Stimulated activated naive CD8-positive, alpha-beta T cell treated with anti-CD3 and anti-CD28 coated beads, Interleukin-15, Interleukin-2, amounts not matched to agents 100 ng/mL and 50 ng/mL, for 24 hours (primary cell): ENCODE measurements at regions not wholly inside any gene's neighbourhood (a gene's known extent, or its start where the extent isn't known, plus 50 kb on each side); places are given as distances from the start of the nearest gene placed in this dataset.
"Not testable (repeated sequence)": the region's sequence is repeated elsewhere in the genome, so short reads cannot be mapped to it uniquely, and the experiment has no call there.

ENCODE experiments used
- H3K27ac Mint-ChIP-seq: one replicate; pipeline ENCODE4 v1.8.0; 2021; ENCODE audit warnings: mild to moderate bottlenecking, mixed read lengths
- H3K27me3 Mint-ChIP-seq: one replicate; pipeline ENCODE4 v1.8.0; 2021; ENCODE audit warnings: mixed read lengths
- H3K36me3 Mint-ChIP-seq: one replicate; pipeline ENCODE4 v1.8.0; 2021; ENCODE audit warnings: low read depth, mixed read lengths
- H3K4me1 Mint-ChIP-seq: one replicate; pipeline ENCODE4 v1.8.0; 2021; ENCODE audit warnings: low read depth, mixed read lengths
- H3K4me3 Mint-ChIP-seq: one replicate; pipeline ENCODE4 v1.8.0; 2021; ENCODE audit warnings: mild to moderate bottlenecking, mixed read lengths
- H3K9me3 Mint-ChIP-seq: one replicate; pipeline ENCODE4 v1.8.0; 2021; ENCODE audit warnings: mixed read lengths

DNA sequence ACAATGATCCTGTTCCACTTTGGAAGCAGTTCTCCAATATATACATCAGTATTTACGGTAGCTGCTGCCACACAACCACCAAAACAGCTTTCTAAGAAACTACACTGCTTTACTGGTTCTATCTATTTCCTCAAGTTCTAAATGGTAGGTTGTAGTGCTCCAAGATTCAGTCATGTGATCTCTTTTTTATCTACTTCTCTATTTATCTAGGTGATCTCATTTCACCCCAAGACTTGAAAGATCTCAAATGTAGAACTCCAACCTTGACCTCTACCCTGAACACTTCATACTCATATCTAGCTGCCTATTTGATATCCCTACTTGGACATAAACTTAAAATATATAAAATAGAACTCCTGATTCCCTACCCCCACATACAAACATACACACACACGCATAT is 133.9 kb upstream of the RAP1B start:
- Mint-ChIP-seq H3K27ac (no peak overlapping the region), H3K27me3 (no peaks in the 10 kb centered on the region), H3K9me3 (peaks cover 8% of the 10 kb centered on the region)

DNA sequence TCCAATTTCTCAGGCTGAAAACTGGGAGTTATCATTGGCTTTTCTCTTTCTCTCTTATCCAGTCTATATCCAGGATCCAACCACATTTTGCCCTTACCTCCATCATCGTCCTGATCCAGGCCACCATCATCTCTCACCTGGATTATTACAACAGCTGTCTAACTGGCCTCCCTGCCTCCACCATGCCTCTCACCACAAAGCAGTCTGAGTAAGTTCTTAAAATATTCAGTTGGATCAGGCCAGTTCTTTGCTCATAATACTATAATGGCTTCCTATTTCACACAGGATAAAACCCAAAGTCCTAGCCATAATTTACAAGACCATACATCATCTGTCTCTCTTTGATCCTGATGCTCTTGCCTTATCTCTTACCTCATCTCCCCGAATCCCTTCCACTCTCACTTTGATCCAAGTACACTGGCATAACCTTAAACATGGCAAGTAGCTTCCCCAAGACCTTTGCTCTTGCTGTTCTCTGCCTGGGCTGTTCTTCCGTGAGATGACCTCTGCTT is 133.4 kb upstream of the RAP1B start:
- peaks cover 33% of the 10 kb centered on the region for H3K4me1 Mint-ChIP-seq
- no peaks in the 10 kb centered on the region for H3K27me3 Mint-ChIP-seq
- H3K9me3 Mint-ChIP-seq = peaks cover 8% of the 10 kb centered on the region
- H3K36me3 Mint-ChIP-seq = peaks cover 7% of the 10 kb centered on the region
- H3K4me3 Mint-ChIP-seq = no peak overlapping the region
- no peak overlapping the region for H3K27ac Mint-ChIP-seq

More for the DNA sequence above, 133.9 kb upstream of the RAP1B start:
- Mint-ChIP-seq H3K4me1 (peaks cover 28% of the 10 kb centered on the region), H3K4me3 (no peak overlapping the region), H3K36me3 (peaks cover 7% of the 10 kb centered on the region)

DNA sequence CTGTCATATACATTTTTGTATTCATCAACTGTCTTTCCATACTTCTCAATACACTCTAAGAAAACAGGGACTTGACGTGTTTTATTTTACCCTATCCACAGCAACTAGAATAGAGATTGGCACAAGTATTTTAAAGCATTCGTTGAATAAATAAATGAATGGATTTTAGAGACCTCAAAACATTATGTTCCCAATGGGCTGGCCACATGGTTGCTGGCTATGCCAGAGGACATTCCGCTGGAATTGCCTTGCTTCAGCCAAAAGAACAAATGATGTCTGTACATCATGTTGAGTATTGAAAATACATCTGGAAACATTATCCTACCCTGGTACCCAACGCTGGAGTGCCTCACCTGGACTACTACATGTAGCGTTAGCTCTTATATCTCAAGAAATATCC is 132.8 kb upstream of the RAP1B start:
- H3K27ac Mint-ChIP-seq = no peak overlapping the region

DNA sequence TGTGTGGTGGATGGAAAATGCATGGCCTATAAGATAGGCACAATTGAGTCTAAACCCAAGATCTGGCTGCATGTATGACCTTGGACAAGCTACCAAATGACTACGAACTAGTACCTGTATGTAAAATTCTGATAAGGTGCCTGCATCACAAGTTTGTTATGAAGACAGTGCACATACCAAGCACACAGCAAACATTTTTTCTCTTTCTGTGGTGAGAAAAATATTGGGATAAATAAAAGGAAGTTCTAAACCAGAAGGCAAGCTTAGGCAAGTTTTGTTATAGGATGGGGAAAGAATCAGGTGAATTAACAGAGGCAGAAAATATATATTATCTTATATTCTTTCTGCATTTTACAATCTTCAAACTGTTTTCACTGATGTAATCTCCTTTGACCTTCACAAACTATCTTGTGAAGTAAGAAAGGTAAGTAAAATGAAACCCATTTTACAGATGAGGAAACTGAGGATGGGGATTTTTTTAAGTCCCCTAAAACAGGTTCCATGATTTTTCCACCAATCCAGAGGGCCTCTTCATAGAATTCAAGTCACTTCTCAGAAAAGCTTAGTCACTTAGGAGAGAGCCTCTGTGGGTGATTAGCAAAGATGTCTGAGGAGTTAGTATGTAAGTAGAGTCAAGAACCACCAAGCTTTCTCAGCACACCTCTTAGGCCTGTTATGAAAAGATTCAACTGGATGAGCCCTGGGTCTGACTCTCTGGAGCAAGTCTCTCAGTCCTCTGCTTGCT is 132.0 kb upstream of the RAP1B start:
- Mint-ChIP-seq H3K4me3 (no peak overlapping the region), H3K36me3 (peaks cover 7% of the 10 kb centered on the region), H3K9me3 (peaks cover 8% of the 10 kb centered on the region), H3K27ac (no peak overlapping the region), H3K27me3 (no peaks in the 10 kb centered on the region), H3K4me1 (peaks cover 47% of the 10 kb centered on the region)

More for the DNA sequence above, 132.8 kb upstream of the RAP1B start:
- Mint-ChIP-seq H3K9me3 (peaks cover 8% of the 10 kb centered on the region), H3K4me1 (peaks cover 39% of the 10 kb centered on the region), H3K36me3 (peaks cover 7% of the 10 kb centered on the region), H3K27me3 (no peaks in the 10 kb centered on the region), H3K4me3 (no peak overlapping the region)

DNA sequence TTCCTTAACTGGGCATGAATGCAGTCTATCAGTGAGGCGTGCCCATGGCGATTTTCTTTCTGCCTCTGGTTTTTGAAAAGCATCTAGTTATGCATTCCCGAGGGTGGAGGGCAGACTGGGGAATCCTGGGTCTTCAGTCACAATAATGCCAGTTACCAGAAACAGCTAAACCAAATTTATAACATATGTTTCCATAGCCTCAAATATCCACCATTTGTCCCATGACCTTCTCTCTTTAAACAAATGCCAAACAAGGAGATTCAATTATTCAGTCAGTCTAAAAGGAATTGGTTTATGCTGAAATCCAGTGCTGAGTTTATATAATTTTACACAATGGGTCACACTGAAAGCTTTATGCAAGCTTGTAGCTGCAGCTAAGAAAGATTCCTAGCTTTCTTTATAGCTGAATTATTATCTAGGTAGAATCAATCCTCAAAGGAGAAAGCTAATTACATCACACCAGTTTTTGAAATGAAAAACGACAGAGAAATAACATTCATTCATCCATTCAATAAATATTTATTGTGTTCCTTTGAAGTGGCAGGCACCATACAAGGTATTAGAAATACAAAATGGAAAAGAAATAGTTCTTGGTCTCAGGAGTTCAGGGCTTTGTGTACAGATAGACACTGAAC is 131.3 kb upstream of the RAP1B start:
- Mint-ChIP-seq H3K4me3 (no peak overlapping the region), H3K27me3 (no peaks in the 10 kb centered on the region), H3K27ac (no peak overlapping the region), H3K9me3 (peaks cover 8% of the 10 kb centered on the region), H3K36me3 (peaks cover 7% of the 10 kb centered on the region), H3K4me1 (peaks cover 50% of the 10 kb centered on the region)

DNA sequence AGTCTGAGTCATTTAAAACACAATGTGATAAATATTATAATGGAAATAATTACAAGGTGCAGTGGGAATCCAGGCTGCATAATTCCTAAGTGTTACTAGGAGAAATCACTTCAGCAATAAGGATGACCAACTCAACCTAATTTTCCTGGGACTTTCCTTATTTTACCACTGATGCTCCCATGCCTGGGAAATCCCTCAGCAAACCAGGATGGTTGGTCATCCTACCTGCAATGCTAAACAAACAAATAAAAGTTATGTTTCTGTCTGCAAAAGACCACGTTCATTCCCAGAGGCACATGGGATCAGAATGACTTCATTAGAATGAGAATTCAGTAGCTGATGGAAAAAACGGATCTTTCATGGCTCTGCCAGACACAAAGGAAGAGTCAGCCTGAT is 130.8 kb upstream of the RAP1B start:
- no peaks in the 10 kb centered on the region for H3K27me3 Mint-ChIP-seq
- H3K36me3 Mint-ChIP-seq = peaks cover 7% of the 10 kb centered on the region
- no peak overlapping the region for H3K27ac Mint-ChIP-seq
- H3K4me3 Mint-ChIP-seq = no peak overlapping the region
- H3K9me3 Mint-ChIP-seq = peaks cover 8% of the 10 kb centered on the region
- H3K4me1 Mint-ChIP-seq = peaks cover 50% of the 10 kb centered on the region

DNA sequence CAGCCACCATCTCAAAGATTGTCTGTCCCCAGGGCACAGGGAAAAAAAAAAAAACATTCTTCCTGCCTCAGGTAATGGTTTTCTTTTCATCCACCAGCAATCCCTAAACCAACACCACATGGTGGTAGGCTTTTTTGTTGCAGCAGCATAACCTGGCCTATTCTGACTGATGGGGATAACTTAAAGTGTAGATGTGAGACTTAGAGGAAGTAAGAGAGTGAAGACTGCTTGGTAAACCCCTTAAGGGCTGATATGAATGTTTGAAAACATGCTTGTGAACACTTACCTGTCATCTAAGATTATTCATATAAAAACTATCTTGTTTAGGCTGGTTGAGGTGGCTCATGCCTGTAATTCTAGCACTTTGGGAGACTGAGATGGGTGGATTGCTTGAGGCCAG is 130.2 kb upstream of the RAP1B start:
- Mint-ChIP-seq H3K9me3 (peaks cover 8% of the 10 kb centered on the region), H3K4me3 (no peak overlapping the region), H3K4me1 (peaks cover 50% of the 10 kb centered on the region), H3K27me3 (no peaks in the 10 kb centered on the region), H3K27ac (peak overlapping the region; percentile 96), H3K36me3 (peaks cover 5% of the 10 kb centered on the region)

DNA sequence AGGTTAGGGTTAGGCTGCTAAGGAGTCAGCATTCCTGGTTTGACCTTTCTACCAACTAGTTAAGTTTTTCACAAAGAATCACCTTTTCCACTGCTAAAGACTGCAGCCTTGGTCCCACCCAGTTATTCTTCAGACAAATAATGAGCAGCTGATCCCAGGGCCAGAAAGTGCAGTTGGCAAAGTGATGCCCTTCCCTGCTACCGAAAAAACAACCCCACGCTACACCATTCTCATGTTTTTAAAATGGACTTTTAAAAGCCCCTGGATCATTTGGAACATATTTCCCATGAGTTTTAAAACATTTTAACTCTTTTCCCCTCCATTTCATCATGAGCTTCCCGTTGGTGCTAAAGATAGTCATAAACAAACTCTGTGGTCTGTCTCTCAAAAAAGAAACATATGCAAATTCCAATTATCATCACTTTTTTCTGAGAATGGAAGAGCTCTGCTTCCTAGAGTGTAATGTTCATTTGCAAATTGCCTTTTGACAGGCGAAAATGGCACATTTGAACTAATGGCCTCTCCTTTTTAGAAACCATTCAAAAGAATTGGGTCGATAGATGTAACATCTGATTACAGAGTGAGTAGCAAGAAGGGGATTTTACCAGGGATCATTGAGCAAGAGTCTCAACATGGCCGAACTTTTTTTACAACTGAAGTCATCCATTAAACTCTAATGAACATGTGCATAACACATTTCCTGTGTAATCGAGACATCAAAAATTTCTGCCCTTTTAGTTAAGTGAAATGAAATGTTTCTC is 129.3 kb upstream of the RAP1B start:
- Mint-ChIP-seq H3K9me3 (peaks cover 8% of the 10 kb centered on the region), H3K36me3 (peaks cover 5% of the 10 kb centered on the region), H3K4me3 (peak overlapping the region; percentile 46), H3K4me1 (peaks cover 50% of the 10 kb centered on the region), H3K27ac (peak overlapping the region; percentile 96), H3K27me3 (no peaks in the 10 kb centered on the region)

DNA sequence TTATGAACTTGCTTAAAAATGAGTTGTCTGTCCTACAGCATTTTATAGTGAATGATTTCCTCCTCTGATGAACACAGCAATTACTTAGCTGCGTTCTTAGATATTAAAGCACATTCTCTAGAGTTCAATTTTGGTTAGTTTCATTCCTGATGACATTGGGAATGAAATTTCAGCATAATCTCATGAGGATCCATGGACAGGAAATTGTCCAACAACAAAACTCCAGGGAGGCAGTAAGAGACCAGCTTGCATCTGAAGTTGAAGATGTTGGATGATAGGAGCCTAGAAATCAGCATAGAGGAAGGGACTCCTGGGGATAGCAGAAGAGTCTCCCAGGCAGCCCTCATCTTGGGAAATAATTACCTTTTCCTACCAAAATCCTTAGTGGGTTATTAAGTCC is 128.7 kb upstream of the RAP1B start:
- Mint-ChIP-seq H3K4me3 (no peak overlapping the region), H3K27me3 (no peaks in the 10 kb centered on the region), H3K27ac (peak overlapping the region; percentile 96), H3K4me1 (peaks cover 47% of the 10 kb centered on the region), H3K36me3 (peaks cover 5% of the 10 kb centered on the region), H3K9me3 (peaks cover 8% of the 10 kb centered on the region)

DNA sequence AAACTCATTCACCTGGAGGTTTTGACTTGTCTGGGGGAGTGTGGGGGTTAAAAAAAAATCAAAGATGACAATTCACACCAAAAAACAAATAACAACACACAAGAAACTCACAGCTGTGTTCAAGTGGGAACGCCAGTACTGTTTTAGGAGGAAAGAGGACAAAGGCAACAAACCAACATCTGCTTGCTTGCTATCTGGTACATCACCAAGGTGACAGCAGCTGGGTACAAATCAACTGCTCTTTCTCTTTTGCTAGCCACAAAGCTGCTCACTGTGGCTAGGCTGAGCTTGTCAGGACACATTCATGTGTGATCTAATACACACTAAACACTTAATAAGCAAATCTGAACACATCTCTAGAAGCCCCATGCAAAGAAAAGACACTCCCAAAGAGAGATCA is 128.0 kb upstream of the RAP1B start:
- H3K9me3 Mint-ChIP-seq = peaks cover 4% of the 10 kb centered on the region
- H3K4me3 Mint-ChIP-seq = no peak overlapping the region
- peak overlapping the region; percentile 89 for H3K27ac Mint-ChIP-seq
- H3K36me3 Mint-ChIP-seq = peaks cover 5% of the 10 kb centered on the region
- no peaks in the 10 kb centered on the region for H3K27me3 Mint-ChIP-seq
- H3K4me1 Mint-ChIP-seq = peaks cover 45% of the 10 kb centered on the region

DNA sequence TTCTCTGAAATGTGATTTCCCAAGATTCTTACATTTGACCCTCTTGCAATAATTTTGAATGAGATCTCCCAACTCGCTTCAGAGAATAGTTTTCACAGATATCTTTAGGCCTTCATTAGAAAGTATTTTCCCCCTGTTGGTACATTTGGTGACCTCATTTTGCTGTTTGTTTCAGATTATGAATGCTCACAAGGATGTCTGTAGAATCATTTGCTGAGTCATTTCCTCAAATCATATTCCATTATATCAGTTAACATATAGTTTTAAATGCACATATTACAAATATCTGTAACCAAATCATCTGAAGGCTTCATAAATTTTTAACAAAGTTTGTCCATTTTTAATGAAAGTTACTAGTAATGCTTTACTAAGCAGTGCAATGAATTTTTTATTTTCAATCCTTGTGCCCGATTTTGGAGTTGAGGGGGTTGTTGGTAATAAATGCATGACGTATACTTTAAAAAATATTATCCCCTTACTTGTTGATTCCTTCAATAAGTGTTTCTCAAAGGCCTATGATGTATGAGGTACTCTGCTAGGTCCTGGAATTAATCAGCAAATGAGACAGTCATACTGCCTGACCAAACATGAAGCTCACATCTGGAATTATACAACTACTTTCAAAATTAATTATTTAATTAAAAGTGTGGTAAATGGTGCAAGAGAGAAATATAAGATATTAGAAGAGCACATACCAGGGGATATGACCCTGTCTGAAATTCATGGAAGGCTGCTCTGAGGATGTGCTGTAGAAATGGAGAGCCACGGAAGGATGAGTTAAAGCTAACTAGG is 126.9 kb upstream of the RAP1B start:
- Mint-ChIP-seq H3K4me3 (no peak overlapping the region), H3K27me3 (no peaks in the 10 kb centered on the region), H3K9me3 (peaks cover 4% of the 10 kb centered on the region), H3K27ac (peak overlapping the region; percentile 4), H3K4me1 (peaks cover 45% of the 10 kb centered on the region), H3K36me3 (peaks cover 5% of the 10 kb centered on the region)

DNA sequence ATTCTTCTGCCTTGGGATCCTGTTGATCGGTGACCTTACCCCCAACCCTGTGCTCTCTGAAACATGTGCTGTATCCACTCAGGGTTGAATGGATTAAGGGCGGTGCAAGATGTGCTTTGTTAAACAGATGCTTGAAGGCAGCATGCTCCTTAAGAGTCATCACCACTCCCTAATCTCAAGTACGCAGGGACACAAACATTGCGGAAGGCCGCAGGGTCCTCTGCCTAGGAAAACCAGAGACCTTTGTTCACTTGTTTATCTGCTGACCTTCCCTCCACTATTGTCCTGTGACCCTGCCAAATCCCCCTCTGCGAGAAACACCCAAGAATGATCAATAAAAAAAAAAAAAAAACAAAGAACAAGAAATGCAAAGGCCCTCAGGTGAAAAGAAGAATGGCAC is 126.1 kb upstream of the RAP1B start:
- H3K4me1 Mint-ChIP-seq = peaks cover 39% of the 10 kb centered on the region
- not testable (repeated sequence) for H3K27me3 Mint-ChIP-seq, H3K4me3 Mint-ChIP-seq, H3K27ac Mint-ChIP-seq, H3K36me3 Mint-ChIP-seq, H3K9me3 Mint-ChIP-seq

DNA sequence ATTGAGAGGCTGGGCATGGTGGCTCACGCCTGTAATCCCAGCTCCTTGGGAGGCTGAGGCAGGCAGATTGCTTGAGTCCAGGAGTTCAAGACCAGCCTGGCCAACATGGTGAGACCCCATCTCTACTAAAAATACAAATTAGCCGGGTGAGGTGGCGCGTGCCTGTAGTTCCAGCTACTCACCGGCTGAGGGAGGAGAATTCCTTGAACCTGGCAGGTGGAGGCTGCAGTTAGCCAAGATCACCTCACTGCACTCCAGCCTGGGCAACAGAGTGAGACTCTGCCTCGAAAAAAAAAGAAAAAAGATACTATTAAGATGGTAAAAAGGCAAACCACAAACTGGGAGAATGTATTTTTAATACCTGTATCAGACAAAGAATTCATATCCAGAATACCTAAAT is 124.2 kb upstream of the RAP1B start:
- not testable (repeated sequence) for H3K9me3 Mint-ChIP-seq, H3K4me3 Mint-ChIP-seq, H3K36me3 Mint-ChIP-seq, H3K27ac Mint-ChIP-seq, H3K27me3 Mint-ChIP-seq
- H3K4me1 Mint-ChIP-seq = peaks cover 36% of the 10 kb centered on the region

DNA sequence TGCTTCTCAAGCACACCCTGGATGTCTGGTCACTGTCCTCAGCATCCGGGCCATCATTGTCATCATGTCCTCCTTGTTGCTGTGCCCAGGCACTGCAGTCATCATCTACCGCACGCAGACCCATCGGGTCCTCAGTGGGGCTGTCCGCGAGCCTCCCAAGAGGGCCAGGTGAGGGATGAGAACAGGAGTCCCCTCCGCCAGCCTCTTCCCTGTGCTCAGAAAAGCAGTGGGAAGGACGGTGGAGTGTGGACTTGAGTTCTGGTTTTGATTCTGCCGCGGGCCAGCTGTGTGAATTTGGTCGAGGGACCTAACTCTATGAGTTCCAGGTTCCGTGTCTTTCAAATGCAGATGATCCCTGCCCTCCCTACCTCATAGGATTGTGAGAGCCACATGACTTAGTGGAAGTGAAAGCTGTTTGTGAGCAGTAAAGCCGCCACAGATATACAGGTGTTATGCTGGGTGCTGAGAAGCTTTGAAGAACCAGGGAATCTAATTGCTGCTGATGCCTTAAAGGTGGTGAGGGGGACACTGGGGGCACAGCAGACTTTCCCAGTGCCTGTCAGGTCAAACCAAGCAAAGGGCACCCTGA is 122.9 kb upstream of the RAP1B start:
- no peaks in the 10 kb centered on the region for H3K36me3 Mint-ChIP-seq
- H3K27ac Mint-ChIP-seq = no peak overlapping the region
- H3K4me1 Mint-ChIP-seq = peaks cover 28% of the 10 kb centered on the region
- H3K9me3 Mint-ChIP-seq = peaks cover 5% of the 10 kb centered on the region
- H3K27me3 Mint-ChIP-seq = no peaks in the 10 kb centered on the region
- no peak overlapping the region for H3K4me3 Mint-ChIP-seq
